SJSA1 (cell line): ENCODE measurements at regions not wholly inside any gene's neighbourhood (a gene's known extent, or its start where the extent isn't known, plus 50 kb on each side); places are given as distances from the start of the nearest gene placed in this dataset.
A peak's percentile ranks its signal among the peaks of the same experiment; 100 is the strongest.

ENCODE experiments used
- DNase-seq, 2 experiments: peaks; one replicate each; pipeline ENCODE4 v3.0.0-alpha.2; 2015 to 2020; ENCODE audit warnings: low spot score in 2 of 2, low read depth in 1 of 2
- H3K27ac ChIP-seq: fragments of 250-450 bp; sonication (Bioruptor Pico); 2 replicates; pipeline ENCODE4 v1.5.1; 2020; ENCODE audit warnings: mild to moderate bottlenecking, moderate library complexity
- H3K27me3 ChIP-seq: fragments of 250-450 bp; sonication (Bioruptor Pico); replicated peaks from 2 replicates; pipeline ENCODE4 v1.5.1; 2020; ENCODE audit warnings: mild to moderate bottlenecking, moderate library complexity
- H3K36me3 ChIP-seq: fragments of 250-450 bp; sonication (Bioruptor Pico); 2 replicates; pipeline ENCODE4 v1.5.1; 2020; ENCODE audit warnings: mild to moderate bottlenecking
- H3K4me1 ChIP-seq: fragments of 250-450 bp; sonication (Bioruptor Pico); replicated peaks from 2 replicates; pipeline ENCODE4 v1.6.1; 2021; ENCODE audit warnings: mild to moderate bottlenecking
- H3K4me3 ChIP-seq: fragments of 250-450 bp; sonication (Bioruptor Pico); 2 replicates; pipeline ENCODE4 v1.5.1; 2020; ENCODE audit warnings: mild to moderate bottlenecking
- H3K9me3 ChIP-seq: fragments of 250-450 bp; sonication (Bioruptor Pico); replicated peaks from 2 replicates; pipeline ENCODE4 v1.5.1; 2020; ENCODE audit warnings: mild to moderate bottlenecking

DNA sequence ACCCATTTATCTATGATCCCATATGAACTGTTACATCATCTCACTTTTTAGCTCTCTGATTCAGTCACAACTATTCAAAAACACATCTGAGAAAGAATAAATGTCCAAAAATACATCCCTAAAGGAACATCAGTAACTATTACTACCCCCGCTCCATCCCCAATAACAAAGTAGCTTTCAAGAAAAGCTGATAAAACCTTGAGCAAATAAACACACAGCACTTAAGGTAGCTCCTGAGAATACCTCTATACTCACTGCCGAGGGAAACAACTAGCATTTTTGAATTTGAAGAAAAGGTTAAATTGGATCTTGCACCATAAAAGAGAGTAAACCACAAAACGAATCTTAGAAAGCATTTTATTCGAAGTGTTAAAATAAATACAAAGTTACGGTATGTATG is 63.4 kb downstream of the PMAIP1 start:
- H3K27me3 ChIP-seq = no peaks in the 10 kb centered on the region
- no peaks in the 10 kb centered on the region for H3K36me3 ChIP-seq
- no peak for DNase-seq
- no peak overlapping the region for H3K4me3 ChIP-seq
- H3K27ac ChIP-seq = no peak overlapping the region
- H3K4me1 ChIP-seq = 0 out of 2 replicates have a peak, but pooled peaks cover 6% of the 10 kb centered on the region
- H3K9me3 ChIP-seq = no peaks in the 10 kb centered on the region

DNA sequence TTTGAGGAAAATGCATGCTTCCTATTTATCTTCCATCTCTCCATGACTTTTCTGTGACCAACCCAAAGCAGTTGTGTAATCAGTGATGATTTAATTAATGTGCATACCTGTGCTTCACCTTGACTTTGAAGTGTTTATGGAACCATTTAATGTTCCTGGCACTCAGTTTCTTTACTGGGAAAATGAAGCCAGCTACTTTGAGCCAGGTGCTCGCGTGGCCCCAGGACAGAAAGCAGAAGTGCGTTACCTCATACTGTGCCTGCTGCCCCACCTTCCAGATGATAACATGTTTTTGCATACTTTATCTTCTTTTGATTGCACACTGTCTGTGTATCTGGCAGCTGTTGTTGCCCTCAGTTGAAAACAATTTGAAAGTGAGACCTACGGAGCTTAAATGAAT is 61.3 kb downstream of the PMAIP1 start:
- no peak for DNase-seq
- Histone ChIP-seq H3K36me3 (no peaks in the 10 kb centered on the region), H3K27ac (no peak overlapping the region), H3K4me1 (peaks cover 11% of the 10 kb centered on the region; the same call in 1 of the 2 replicates), H3K4me3 (no peak overlapping the region), H3K27me3 (no peaks in the 10 kb centered on the region), H3K9me3 (no peaks in the 10 kb centered on the region)

DNA sequence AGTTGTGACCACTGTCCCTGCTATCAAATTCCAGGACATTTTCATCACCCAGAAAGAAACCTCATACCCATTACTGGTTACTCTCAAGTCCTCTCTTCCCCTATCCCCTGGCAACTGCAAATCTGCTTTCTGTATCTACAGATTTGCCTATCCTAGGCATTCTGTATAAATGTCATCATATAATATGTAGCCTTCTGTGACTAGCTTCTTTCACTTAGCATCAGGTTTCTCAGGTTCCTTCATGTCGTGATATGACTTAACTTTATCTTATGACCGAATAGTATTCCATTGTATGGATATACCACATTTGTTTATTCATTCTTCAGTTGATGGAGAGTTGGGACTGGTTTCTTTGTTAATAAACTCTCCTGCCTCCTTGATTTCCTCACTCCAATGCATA is 60.5 kb downstream of the PMAIP1 start:
- H3K27ac ChIP-seq = no peak overlapping the region
- no peak overlapping the region for H3K4me3 ChIP-seq

DNA sequence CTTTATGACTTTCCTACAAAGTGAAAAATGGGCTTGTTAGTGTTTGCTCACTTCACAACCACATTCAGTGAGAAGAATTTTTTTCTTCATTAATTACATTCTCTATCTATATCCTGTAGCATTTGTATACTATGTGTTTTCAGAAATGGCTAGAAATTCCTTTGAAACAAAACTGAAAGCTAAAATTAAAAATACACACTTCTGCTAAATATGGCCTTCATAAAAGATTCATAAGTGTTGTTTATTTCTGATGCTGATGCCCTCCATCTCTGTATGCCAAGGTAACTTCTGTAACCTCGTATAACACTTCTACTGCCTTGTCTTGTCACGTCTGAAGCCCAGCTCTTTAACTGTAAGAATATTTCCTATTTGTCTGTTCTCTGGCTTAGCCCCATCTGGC is 59.8 kb downstream of the PMAIP1 start:
- H3K36me3 ChIP-seq = no peaks in the 10 kb centered on the region
- no peaks in the 10 kb centered on the region for H3K9me3 ChIP-seq
- H3K4me3 ChIP-seq = no peak overlapping the region
- H3K27me3 ChIP-seq = no peaks in the 10 kb centered on the region
- no peak overlapping the region for H3K27ac ChIP-seq
- H3K4me1 ChIP-seq = peaks cover 17% of the 10 kb centered on the region
- DNase-seq = no peak

More for the DNA sequence above, 60.5 kb downstream of the PMAIP1 start:
- Histone ChIP-seq H3K27me3 (no peaks in the 10 kb centered on the region), H3K9me3 (no peaks in the 10 kb centered on the region), H3K36me3 (no peaks in the 10 kb centered on the region), H3K4me1 (peaks cover 11% of the 10 kb centered on the region; the same call in 1 of the 2 replicates)
- DNase-seq = no peak

DNA sequence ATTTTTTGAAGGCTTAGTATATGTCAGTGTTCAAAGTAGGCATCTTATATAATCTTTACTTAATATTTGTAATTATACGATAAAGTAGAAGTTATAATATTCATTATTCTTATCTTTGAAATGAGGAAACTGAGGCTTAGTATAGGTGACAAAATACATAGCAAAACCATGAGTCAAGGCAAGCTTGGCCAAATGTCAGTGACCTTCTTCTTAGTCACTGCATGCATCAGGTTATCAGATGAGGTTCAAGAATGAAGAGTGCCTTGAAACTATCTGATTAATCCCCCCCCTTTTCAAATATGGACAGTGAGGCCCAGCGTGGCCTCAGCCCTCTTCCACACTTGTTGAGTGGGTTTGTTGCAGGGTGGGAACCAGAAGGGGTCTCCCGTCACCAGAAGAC is 59.3 kb downstream of the PMAIP1 start:
- no peaks in the 10 kb centered on the region for H3K27me3 ChIP-seq
- no peak overlapping the region for H3K4me3 ChIP-seq
- H3K27ac ChIP-seq = no peak overlapping the region
- DNase-seq = no peak
- no peaks in the 10 kb centered on the region for H3K36me3 ChIP-seq
- H3K9me3 ChIP-seq = no peaks in the 10 kb centered on the region
- H3K4me1 ChIP-seq = peaks cover 22% of the 10 kb centered on the region

DNA sequence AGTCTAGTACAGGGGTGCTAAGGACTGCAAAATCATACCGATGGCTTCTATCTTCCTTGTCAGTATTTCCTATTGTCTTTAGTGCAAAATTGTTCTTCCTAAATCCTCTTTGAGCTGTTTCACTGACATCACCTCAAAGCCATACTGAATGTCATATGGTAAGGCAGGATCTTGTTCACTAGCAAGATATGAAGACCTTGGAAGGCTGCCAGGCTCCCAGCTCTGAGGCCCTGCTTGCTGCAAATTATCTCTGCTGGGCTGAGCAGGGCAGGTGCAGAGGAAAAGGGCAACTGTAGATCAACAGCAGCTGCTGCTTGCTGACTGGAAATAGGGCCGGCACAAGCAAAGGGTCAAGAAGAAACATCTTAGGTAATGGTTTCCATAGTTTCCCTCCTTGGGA is 58.2 kb downstream of the PMAIP1 start:
- Histone ChIP-seq H3K9me3 (no peaks in the 10 kb centered on the region), H3K36me3 (no peaks in the 10 kb centered on the region), H3K27ac (no peak overlapping the region), H3K4me3 (no peak overlapping the region), H3K4me1 (peaks cover 33% of the 10 kb centered on the region), H3K27me3 (no peaks in the 10 kb centered on the region)
- peak in 1 of 2 experiments; percentile 50 for DNase-seq

DNA sequence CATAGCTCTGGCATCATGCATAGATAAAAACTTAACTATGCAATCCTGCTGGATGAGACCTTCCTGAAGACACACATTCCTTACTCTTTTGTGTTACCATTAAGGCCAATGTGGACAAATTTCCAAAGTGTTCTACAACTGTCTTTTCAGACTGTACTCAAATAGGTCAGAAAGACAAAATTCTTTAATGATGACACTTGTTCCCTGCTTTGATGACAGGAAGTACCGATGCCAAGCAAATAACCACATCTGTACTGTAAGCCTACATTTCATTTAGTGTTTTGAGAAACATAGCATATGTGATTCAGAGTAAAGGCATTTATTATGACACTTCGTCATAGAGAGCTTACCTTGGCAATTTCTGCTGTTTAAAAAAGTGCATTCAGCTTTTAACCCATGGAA is 55.0 kb downstream of the PMAIP1 start:
- Histone ChIP-seq H3K36me3 (no peaks in the 10 kb centered on the region), H3K9me3 (no peaks in the 10 kb centered on the region), H3K27ac (peak overlapping the region; percentile 54), H3K27me3 (no peaks in the 10 kb centered on the region), H3K4me3 (no peak overlapping the region), H3K4me1 (peaks cover 37% of the 10 kb centered on the region)
- DNase-seq = peak in 1 of 2 experiments; percentile 71

DNA sequence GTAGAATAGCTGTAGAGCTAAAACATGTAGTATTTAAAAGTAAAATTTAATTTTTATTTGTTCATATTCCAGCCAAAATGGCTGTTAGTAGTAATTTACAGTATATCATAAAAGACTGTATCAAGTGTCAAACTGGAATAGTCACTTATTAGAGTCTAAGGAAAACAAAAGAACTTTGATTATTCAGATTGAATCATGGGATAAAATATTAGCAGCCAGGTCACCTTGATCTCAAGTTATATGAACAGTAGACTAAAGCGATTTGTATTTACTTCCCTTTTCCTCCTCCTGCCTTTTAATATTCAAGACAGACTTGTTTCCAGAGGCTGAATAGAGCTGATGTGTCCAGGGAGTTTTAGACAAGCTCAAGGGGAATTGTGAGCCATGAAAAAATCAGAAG is 54.4 kb downstream of the PMAIP1 start:
- DNase-seq = no peak
- no peaks in the 10 kb centered on the region for H3K27me3 ChIP-seq
- no peaks in the 10 kb centered on the region for H3K9me3 ChIP-seq
- peaks cover 34% of the 10 kb centered on the region for H3K4me1 ChIP-seq
- H3K4me3 ChIP-seq = no peak overlapping the region
- no peaks in the 10 kb centered on the region for H3K36me3 ChIP-seq
- peak overlapping the region; percentile 54 for H3K27ac ChIP-seq
